HepG2 (cell line): ENCODE measurements at regions not wholly inside any gene's neighbourhood (a gene's known extent, or its start where the extent isn't known, plus 50 kb on each side); places are given as distances from the start of the nearest gene placed in this dataset.

ENCODE experiments used
- ATAC-seq: fragments of 200-7000 bp; cut with Tn5 transposase; 3 replicates; pipeline ENCODE4 v1.9.1; 2020; ENCODE audit warnings: mild to moderate bottlenecking, moderate library complexity
- BruUV-seq: library from RNA; stranded (reverse); fragments of 400-500 nt; replicated peaks from 2 replicates; lab custom pipeline; 2021; lab: Mats Ljungman, UMichigan
- CTCF ChIA-PET: fragments of 300-600 bp; formaldehyde crosslinking; extraction: SDS; loops from one replicate; lab custom pipeline; 2021; ENCODE audit warnings: low total read pairs, inconsistent platforms, low intra/inter-chr PET ratio; lab: Yijun Ruan, JAX
- POLR2A ChIA-PET: fragments of 350-600 bp; sonication (Branson Sonifier 250); formaldehyde crosslinking; loops from one replicate; lab custom pipeline; 2020; ENCODE audit warnings: antibody characterized with exemption, inconsistent platforms; lab: Yijun Ruan, JAX
- DNase-seq: peaks from one replicate; pipeline ENCODE4 v3.0.0-alpha.2; 2015; ENCODE audit warnings: low spot score
- FAIRE-seq: peaks from 3 replicates; lab custom pipeline; 2011; peaks lifted over from hg19 to GRCh38; lab: Jason Lieb, UNC
- H2AFZ ChIP-seq: one replicate; pipeline ENCODE4 v1.6.1; 2011; ENCODE audit warnings: low read length, inconsistent platforms
- H3K27ac ChIP-seq: fragments of 300-600 bp; 3 replicates; pipeline ENCODE4 v1.8.0; 2011; ENCODE audit warnings: mixed run types, mild to moderate bottlenecking, mixed read lengths, low read length, inconsistent platforms; ENCODE audit not compliant: insufficient read depth; ENCODE audit errors: extremely low read length
- H3K27me3 ChIP-seq, 2 experiments: fragments of 200-600 bp in 1 of 2; 2 replicates in 1 of 2; 3 replicates in 1 of 2; pipeline versions ENCODE4 v1.6.0 to v1.8.0; 2011; ENCODE audit warnings: low read length in 2 of 2, mild to moderate bottlenecking in 2 of 2, moderate library complexity in 2 of 2, inconsistent platforms in 1 of 2; ENCODE audit not compliant: insufficient read depth in 2 of 2, control insufficient read depth in 1 of 2
- H3K36me3 ChIP-seq, 2 experiments: fragments of 200-600 bp in 1 of 2; replicated peaks in 1 of 2; 2 replicates in 1 of 2; 3 replicates in 1 of 2; pipeline versions ENCODE4 v1.5.1 to v1.8.0; 2011; ENCODE audit warnings: low read length in 2 of 2, inconsistent platforms in 1 of 2; ENCODE audit not compliant: insufficient read depth in 2 of 2, control insufficient read depth in 1 of 2
- H3K4me1 ChIP-seq: 2 replicates; pipeline ENCODE4 v1.5.1; 2012; ENCODE audit warnings: low read length, inconsistent platforms; ENCODE audit not compliant: insufficient read depth
- H3K4me2 ChIP-seq: 2 replicates; pipeline ENCODE4 v1.6.0; 2011; ENCODE audit warnings: low read depth, low read length, inconsistent platforms
- H3K4me3 ChIP-seq, 3 experiments: fragments of 200-600 bp in 1 of 3; sonication (generic), shearing (Covaris generic) in 1 of 3; replicated peaks in 1 of 3; 2 replicates each; pipeline ENCODE4 v1.5.1; 2011 to 2016; ENCODE audit warnings: low read length in 3 of 3, inconsistent platforms in 2 of 3, low read depth in 2 of 3, mild to moderate bottlenecking in 2 of 3, control low read depth in 1 of 3, mixed read lengths in 1 of 3; ENCODE audit not compliant: insufficient read depth in 1 of 3
- H3K79me2 ChIP-seq: one replicate; pipeline ENCODE4 v1.6.1; 2011; ENCODE audit warnings: low read length, inconsistent platforms; ENCODE audit not compliant: insufficient read depth
- H3K9ac ChIP-seq: 2 replicates; pipeline ENCODE4 v1.6.0; 2011; ENCODE audit warnings: mild to moderate bottlenecking, low read depth, low read length, inconsistent platforms; ENCODE audit not compliant: insufficient read depth
- H3K9me3 ChIP-seq: 2 replicates; pipeline ENCODE4 v1.5.1; 2012; ENCODE audit warnings: mild to moderate bottlenecking, low read length
- H4K20me1 ChIP-seq: 2 replicates; pipeline ENCODE4 v1.6.0; 2011; ENCODE audit warnings: inconsistent platforms, mild to moderate bottlenecking, low read length, moderate library complexity; ENCODE audit not compliant: insufficient read depth
- CEBPB ChIP-seq: IDR thresholded peaks from 2 replicates; pipeline ENCODE4 v1.6.1; 2011; ENCODE audit warnings: low read depth, low read length, improper control_type of control experiment, borderline replicate concordance
- FOXM1 ChIP-seq: sonication (generic); formaldehyde crosslinking; IDR thresholded peaks from 2 replicates; pipeline ENCODE4 v1.5.0; 2020; ENCODE audit warnings: missing genetic modification reagents
- HNF4A ChIP-seq: sonication (generic); formaldehyde crosslinking; IDR thresholded peaks from 2 replicates; pipeline ENCODE4 v1.4.0; 2020; ENCODE audit warnings: missing genetic modification reagents
- KLF15 ChIP-seq: sonication (generic); formaldehyde crosslinking; IDR thresholded peaks from 2 replicates; pipeline ENCODE4 v1.8.1; 2023; ENCODE audit warnings: borderline replicate concordance, mild to moderate bottlenecking, inconsistent platforms, missing genetic modification reagents, mixed read lengths
- NAIF1 ChIP-seq: sonication (generic); formaldehyde crosslinking; IDR thresholded peaks from 2 replicates; pipeline ENCODE4 v1.5.0; 2020; ENCODE audit warnings: mild to moderate bottlenecking, missing genetic modification reagents, borderline replicate concordance
- NR2F1 ChIP-seq, 2 experiments: fragments of 450-650 bp in 1 of 2; formaldehyde crosslinking in 1 of 2; IDR thresholded peaks; 2 replicates each; pipeline versions ENCODE4 v1.5.0 to v1.6.1; 2016 to 2020; ENCODE audit warnings: mild to moderate bottlenecking in 1 of 2, missing compliant biosample characterization in 1 of 2, missing genetic modification reagents in 1 of 2, moderate library complexity in 1 of 2
- SAP130 ChIP-seq: IDR thresholded peaks from 2 replicates; pipeline ENCODE4 v1.6.1; 2016; ENCODE audit warnings: low read depth
- TGIF2 ChIP-seq: IDR thresholded peaks from 2 replicates; pipeline ENCODE4 v1.6.1; 2016; ENCODE audit warnings: control low read depth, missing compliant biosample characterization
- THAP11 ChIP-seq: IDR thresholded peaks from 2 replicates; pipeline ENCODE4 v1.6.1; 2016; ENCODE audit warnings: missing biosample characterization, missing genetic modification reagents
- ZNF260 ChIP-seq: sonication (generic); formaldehyde crosslinking; IDR thresholded peaks from 2 replicates; pipeline ENCODE4 v1.4.0; 2020; ENCODE audit warnings: missing genetic modification reagents, low read depth, mild to moderate bottlenecking, borderline replicate concordance
- ZNF670 ChIP-seq: sonication (generic); formaldehyde crosslinking; IDR thresholded peaks from 2 replicates; pipeline ENCODE4 v1.8.0; 2022; ENCODE audit warnings: mild to moderate bottlenecking, missing genetic modification reagents, borderline replicate concordance
- WGBS: methylation state at CpG from one replicate; pipeline ENCODE4 v1.1.6; 2017; ENCODE audit warnings: low lambda C conversion rate; 5-methylcytosine and 5-hydroxymethylcytosine counted together
- in situ Hi-C: cut with HindIII; loops from 2 replicates; pipeline ENCODE4 v1.10.0; 2017; ENCODE audit warnings: low pct_unique_long_range_greater_than_20kb; ENCODE audit not compliant: extremely low pct_ligation_motif_present
- intact Hi-C: fragments of 100-400 bp; cut with micrococcal nuclease; formaldehyde crosslinking; loops from one replicate; pipeline ENCODE4 v1.10.0; 2022; ENCODE audit not compliant: unreplicated experiment
- TF ChIP-seq, protein P1 (sequence below): sonication (generic); formaldehyde crosslinking; IDR thresholded peaks from 2 replicates; pipeline ENCODE4 v1.9.0; 2021; ENCODE audit warnings: mild to moderate bottlenecking, missing genetic modification reagents
- TF ChIP-seq, protein P2 (sequence below): sonication (generic); formaldehyde crosslinking; IDR thresholded peaks from 2 replicates; pipeline ENCODE4 v1.8.0; 2022; ENCODE audit warnings: mild to moderate bottlenecking, missing genetic modification reagents, moderate library complexity

DNA sequence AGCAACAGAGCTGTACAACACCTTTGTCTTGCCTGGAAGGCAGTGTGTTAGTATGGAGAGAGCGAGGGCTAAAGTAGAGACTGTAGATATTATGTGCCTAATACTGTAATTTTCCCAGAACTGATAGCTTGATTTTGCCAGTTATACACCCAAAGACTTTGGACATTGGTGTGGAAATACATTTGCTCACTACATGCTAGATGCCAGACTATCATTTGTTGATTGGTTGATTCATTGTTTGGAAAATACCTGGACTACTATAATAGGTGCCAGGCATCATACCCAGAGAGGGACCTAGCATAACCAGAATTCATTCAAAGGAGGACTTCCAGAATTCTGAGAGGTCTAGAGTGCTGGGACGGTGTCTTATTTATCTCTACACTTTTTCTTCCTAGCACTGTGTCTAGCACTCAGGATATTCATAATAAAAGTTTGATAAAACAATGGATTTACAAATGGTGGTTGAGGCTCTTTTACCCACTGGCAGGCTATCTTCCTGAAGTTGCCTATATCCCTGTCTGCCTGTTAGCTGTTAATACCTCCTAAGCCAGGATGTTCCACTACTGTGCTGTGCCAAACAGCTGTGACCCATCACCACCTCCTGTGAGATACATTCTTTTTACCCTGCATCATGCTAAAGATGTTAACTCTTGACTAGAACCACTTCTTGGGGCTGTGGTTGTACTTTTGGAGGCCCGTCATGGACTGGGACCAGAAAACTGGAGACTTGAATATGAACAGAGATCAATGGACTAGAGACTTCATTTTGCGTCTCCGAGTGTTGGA lies 72.2 kb upstream of the FUCA2 start (continued):
- TF ChIP-seq, protein P1, sequence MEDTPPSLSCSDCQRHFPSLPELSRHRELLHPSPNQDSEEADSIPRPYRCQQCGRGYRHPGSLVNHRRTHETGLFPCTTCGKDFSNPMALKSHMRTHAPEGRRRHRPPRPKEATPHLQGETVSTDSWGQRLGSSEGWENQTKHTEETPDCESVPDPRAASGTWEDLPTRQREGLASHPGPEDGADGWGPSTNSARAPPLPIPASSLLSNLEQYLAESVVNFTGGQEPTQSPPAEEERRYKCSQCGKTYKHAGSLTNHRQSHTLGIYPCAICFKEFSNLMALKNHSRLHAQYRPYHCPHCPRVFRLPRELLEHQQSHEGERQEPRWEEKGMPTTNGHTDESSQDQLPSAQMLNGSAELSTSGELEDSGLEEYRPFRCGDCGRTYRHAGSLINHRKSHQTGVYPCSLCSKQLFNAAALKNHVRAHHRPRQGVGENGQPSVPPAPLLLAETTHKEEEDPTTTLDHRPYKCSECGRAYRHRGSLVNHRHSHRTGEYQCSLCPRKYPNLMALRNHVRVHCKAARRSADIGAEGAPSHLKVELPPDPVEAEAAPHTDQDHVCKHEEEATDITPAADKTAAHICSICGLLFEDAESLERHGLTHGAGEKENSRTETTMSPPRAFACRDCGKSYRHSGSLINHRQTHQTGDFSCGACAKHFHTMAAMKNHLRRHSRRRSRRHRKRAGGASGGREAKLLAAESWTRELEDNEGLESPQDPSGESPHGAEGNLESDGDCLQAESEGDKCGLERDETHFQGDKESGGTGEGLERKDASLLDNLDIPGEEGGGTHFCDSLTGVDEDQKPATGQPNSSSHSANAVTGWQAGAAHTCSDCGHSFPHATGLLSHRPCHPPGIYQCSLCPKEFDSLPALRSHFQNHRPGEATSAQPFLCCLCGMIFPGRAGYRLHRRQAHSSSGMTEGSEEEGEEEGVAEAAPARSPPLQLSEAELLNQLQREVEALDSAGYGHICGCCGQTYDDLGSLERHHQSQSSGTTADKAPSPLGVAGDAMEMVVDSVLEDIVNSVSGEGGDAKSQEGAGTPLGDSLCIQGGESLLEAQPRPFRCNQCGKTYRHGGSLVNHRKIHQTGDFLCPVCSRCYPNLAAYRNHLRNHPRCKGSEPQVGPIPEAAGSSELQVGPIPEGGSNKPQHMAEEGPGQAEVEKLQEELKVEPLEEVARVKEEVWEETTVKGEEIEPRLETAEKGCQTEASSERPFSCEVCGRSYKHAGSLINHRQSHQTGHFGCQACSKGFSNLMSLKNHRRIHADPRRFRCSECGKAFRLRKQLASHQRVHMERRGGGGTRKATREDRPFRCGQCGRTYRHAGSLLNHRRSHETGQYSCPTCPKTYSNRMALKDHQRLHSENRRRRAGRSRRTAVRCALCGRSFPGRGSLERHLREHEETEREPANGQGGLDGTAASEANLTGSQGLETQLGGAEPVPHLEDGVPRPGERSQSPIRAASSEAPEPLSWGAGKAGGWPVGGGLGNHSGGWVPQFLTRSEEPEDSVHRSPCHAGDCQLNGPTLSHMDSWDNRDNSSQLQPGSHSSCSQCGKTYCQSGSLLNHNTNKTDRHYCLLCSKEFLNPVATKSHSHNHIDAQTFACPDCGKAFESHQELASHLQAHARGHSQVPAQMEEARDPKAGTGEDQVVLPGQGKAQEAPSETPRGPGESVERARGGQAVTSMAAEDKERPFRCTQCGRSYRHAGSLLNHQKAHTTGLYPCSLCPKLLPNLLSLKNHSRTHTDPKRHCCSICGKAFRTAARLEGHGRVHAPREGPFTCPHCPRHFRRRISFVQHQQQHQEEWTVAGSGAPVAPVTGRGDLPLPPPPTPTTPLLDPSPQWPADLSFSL (CRISPR knock-in tag) = no peak
- TF ChIP-seq, all 625 proteins: peak for 0

DNA sequence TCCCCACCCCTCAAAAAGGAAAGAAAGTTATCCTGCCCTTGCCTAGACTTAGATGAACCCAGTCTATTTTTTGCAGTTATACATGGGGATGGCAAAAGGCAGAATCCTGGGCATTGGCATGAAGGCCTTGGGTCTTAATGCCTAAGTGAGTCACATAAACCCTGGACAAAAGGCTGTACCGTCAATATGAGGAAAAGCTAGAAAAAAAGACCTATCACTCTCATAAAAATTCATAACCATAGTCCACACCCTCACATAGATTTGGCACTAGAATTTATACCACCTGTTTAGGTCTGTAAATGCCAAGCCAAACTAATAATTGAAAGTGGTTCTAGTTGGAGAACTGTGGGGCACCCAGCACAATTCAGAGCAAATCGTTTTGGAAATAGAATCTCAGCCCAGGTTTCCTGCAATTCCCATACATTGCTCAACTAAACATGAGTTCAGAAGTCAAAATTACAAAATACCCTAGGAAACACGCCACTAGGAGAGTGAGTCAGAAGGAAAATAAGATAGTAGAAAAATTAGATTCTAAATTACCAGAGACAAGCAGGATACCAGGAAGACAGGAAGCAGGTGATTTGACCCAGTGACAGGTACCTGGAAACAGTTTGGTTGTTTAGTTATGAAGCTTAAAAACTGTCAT lies 70.4 kb upstream of the FUCA2 start:
- peak; percentile 62; the same call in 2 of the 3 replicates for ATAC-seq
- TF ChIP-seq ZNF670 (CRISPR knock-in tag) = no peak
- peak; percentile 85 for TF ChIP-seq CEBPB
- TF ChIP-seq SAP130 (CRISPR knock-in tag) = peak; percentile 26; the same call in 1 of the 2 replicates
- TF ChIP-seq TGIF2 (CRISPR knock-in tag) = no peak
- no peak for TF ChIP-seq FOXM1 (CRISPR knock-in tag)
- TF ChIP-seq ZNF260 (CRISPR knock-in tag) = no peak
- TF ChIP-seq NR2F1 (CRISPR knock-in tag; IDR thresholded peaks at IDR 0.05) = 0 out of 4 replicates have a peak, but pooled peaks of 1 of the 2 experiments have one; percentile 31
- 0 out of 2 replicates have a peak, but pooled peaks have one; percentile 12 for TF ChIP-seq THAP11 (CRISPR knock-in tag)
- no peak for TF ChIP-seq KLF15 (CRISPR knock-in tag)
- TF ChIP-seq, protein P2, sequence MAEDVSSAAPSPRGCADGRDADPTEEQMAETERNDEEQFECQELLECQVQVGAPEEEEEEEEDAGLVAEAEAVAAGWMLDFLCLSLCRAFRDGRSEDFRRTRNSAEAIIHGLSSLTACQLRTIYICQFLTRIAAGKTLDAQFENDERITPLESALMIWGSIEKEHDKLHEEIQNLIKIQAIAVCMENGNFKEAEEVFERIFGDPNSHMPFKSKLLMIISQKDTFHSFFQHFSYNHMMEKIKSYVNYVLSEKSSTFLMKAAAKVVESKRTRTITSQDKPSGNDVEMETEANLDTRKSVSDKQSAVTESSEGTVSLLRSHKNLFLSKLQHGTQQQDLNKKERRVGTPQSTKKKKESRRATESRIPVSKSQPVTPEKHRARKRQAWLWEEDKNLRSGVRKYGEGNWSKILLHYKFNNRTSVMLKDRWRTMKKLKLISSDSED (CRISPR knock-in tag) = no peak
- TF ChIP-seq NAIF1 (CRISPR knock-in tag) = no peak
- peak; percentile 60 for TF ChIP-seq HNF4A

More for the DNA sequence above, 70.4 kb upstream of the FUCA2 start:
- Histone ChIP-seq H3K4me1 (peaks cover 8% of the 10 kb centered on the region; the same call in 1 of the 2 replicates), H3K9me3 (no peaks in the 10 kb centered on the region), H2AFZ (no peak overlapping the region), H3K9ac (no peak overlapping the region), H3K36me3 (no peaks in the 10 kb centered on the region), H4K20me1 (no peaks in the 10 kb centered on the region), H3K27ac (no peak overlapping the region), H3K4me2 (no peak overlapping the region), H3K79me2 (no peaks in the 10 kb centered on the region), H3K27me3 (no peaks in the 10 kb centered on the region), H3K4me3 (no peak overlapping the region)
- no TSS peak for BruUV-seq
- FAIRE-seq (no peak), DNase-seq (peak; percentile 42)
- CTCF ChIA-PET = no interaction called here
- WGBS = 30% methylated on average over 3 of the region's 3 CpGs
- POLR2A ChIA-PET = no interaction called here
- intact Hi-C loops (no loop called here), in situ Hi-C loops (no loop called here)
